ENCODE measurements at regions not wholly inside any gene's neighbourhood (a gene's known extent, or its start where the extent isn't known, plus 50 kb on each side); places are given as distances from the start of the nearest gene placed in this dataset.

GRCh38 chr2:133787207-133787606 lies 218.9 kb upstream of the NCKAP5 start:
- peak; percentile 63 for DNase-seq (ENCODE audit: low read depth)
- TF ChIP-seq, protein P1, sequence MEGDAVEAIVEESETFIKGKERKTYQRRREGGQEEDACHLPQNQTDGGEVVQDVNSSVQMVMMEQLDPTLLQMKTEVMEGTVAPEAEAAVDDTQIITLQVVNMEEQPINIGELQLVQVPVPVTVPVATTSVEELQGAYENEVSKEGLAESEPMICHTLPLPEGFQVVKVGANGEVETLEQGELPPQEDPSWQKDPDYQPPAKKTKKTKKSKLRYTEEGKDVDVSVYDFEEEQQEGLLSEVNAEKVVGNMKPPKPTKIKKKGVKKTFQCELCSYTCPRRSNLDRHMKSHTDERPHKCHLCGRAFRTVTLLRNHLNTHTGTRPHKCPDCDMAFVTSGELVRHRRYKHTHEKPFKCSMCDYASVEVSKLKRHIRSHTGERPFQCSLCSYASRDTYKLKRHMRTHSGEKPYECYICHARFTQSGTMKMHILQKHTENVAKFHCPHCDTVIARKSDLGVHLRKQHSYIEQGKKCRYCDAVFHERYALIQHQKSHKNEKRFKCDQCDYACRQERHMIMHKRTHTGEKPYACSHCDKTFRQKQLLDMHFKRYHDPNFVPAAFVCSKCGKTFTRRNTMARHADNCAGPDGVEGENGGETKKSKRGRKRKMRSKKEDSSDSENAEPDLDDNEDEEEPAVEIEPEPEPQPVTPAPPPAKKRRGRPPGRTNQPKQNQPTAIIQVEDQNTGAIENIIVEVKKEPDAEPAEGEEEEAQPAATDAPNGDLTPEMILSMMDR (conservative IDR thresholded peaks at IDR 0.05; ENCODE audit: low read length), result no peak
- no peak overlapping the region for H3K4me3 ChIP-seq (ENCODE audit: low read length)

DNA sequence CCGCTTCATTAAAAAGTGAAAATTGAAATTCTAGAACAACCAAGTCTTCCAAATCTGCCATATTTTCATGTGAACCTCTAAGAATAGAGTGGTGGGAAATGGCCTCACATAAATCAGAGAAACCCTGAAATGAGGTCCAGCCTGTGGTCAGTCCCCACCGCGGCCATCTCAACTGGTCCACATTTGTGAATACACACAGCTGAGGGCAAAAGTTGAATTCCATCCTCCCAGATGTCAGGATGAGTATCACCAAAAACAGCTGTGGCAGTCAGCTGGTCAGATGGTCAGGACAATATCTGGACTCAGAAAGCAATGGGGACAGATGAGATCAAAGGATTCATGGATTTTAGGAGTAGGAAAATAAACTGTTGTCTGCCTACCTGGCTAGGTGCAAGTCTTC lies 219.4 kb upstream of the NCKAP5 start:
- TF ChIP-seq, protein P1 (conservative IDR thresholded peaks at IDR 0.05; ENCODE audit: low read length), result no peak
- H3K4me3 ChIP-seq (ENCODE audit: low read length), result no peak overlapping the region
- DNase-seq (ENCODE audit: low read depth), result no peak

GRCh38 chr2:133788386-133788785 lies 220.1 kb upstream of the NCKAP5 start:
- peak; percentile 30 for DNase-seq (ENCODE audit: low read depth)
- no peak overlapping the region for H3K4me3 ChIP-seq (ENCODE audit: low read length)
- TF ChIP-seq, protein P1 (conservative IDR thresholded peaks at IDR 0.05; ENCODE audit: low read length), result no peak

- TF ChIP-seq, protein P1 (conservative IDR thresholded peaks at IDR 0.05; ENCODE audit: low read length), result no peak
- no peak overlapping the region for H3K4me3 ChIP-seq (ENCODE audit: low read length)
- no peak for DNase-seq (ENCODE audit: low read depth)
Observed at GRCh38 chr2:133789743-133790142, 221.5 kb upstream of the NCKAP5 start.

GRCh38 chr2:133790711-133791110 lies 222.4 kb upstream of the NCKAP5 start:
- H3K4me3 ChIP-seq (ENCODE audit: low read length), result no peak overlapping the region
- DNase-seq (ENCODE audit: low read depth), result peak; percentile 21
- TF ChIP-seq, protein P1 (conservative IDR thresholded peaks at IDR 0.05; ENCODE audit: low read length), result no peak

DNA sequence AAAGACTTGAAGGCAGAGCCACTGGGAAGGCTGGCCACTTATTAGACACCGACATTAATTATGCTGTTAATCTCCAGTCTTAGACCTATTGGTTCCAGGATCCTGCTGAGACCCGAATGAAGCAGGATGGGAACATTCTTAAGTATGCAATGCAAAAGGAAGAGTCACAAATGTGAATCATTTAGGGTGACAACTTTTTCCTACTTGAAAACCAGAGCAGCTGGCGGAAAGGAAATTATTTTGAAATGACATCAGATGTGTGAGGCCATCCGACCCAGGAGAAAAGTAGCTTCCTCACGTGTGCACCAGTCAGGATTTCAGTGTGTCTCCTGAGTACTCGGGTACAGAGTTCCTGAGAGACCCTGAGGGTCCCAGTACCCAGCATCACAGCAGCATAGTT lies 222.9 kb upstream of the NCKAP5 start:
- H3K4me3 ChIP-seq (ENCODE audit: low read length), result no peak overlapping the region
- DNase-seq (ENCODE audit: low read depth), result peak; percentile 72
- TF ChIP-seq, protein P1 (conservative IDR thresholded peaks at IDR 0.05; ENCODE audit: low read length), result no peak

DNA sequence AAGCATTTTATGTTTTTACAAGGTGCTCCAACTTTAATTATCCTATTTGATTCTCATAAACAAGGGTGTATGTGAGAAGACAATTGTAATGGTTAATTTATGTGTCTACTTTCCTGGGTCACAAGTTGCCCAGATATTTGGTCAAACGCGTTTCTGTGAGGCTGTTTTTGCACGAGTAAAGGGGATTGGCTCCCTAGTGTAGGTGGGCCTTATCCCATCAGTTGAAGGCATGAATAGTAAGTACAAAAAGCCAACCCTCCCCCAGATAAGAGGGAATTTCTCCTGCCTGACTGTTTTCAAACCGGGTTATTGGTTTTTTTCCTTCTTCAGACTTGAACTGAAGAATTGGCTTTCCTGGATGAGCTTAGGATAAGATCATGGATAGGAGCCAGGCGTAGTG lies 224.0 kb upstream of the NCKAP5 start:
- H3K4me3 ChIP-seq (ENCODE audit: low read length), result no peak overlapping the region
- DNase-seq (ENCODE audit: low read depth), result no peak
- TF ChIP-seq, protein P1 (conservative IDR thresholded peaks at IDR 0.05; ENCODE audit: low read length), result no peak
